ENCODE measurements at regions not wholly inside any gene's neighbourhood (a gene's known extent, or its start where the extent isn't known, plus 50 kb on each side); places are given as distances from the start of the nearest gene placed in this dataset.

DNA sequence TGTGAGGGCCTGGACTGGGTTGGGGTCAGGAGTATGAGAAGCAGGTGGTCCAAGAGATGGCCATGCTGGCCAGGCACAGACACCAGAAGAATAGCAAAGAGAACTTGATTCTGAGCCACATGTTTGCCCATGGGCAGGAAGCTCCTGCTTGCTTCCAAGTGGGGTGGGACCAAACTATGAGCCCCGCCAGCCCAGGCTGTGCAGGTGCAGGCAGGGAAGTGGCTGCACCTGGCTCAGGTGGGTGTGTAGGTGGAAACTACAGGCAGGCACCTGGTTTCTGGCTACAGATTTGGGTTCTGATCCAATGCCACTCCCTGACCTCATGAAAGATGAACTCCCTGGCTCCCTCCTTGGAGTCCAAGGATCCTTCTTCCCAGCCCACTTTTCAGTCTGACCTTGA is 207.9 kb upstream of the KLF3 start:
- Histone ChIP-seq H3K36me3 (ENCODE audit: insufficient read depth, low read length) (no peaks in the 10 kb centered on the region), H3K27ac (ENCODE audit: low read length) (no peak overlapping the region), H3K27me3 (ENCODE audit: insufficient read depth, low read depth, low read length) (no peaks in the 10 kb centered on the region), H3F3A (ENCODE audit: insufficient read depth, low read length, poor library complexity, severe bottlenecking) (no peaks in the 10 kb centered on the region), H3K9ac (ENCODE audit: low read length) (no peak overlapping the region), H3K9me2 (ENCODE audit: insufficient read depth, low read length) (no peaks in the 10 kb centered on the region), H3K79me2 (replicated peaks; ENCODE audit: insufficient read depth, low read length) (no peaks in the 10 kb centered on the region), H3K4me2 (ENCODE audit: low read length) (no peak overlapping the region), H4K20me1 (ENCODE audit: insufficient read depth) (no peaks in the 10 kb centered on the region), H3K9me3 (ENCODE audit: low read length) (no peaks in the 10 kb centered on the region), H2AFZ (ENCODE audit: low read depth, low read length) (no peak overlapping the region), H3K4me3 (ENCODE audit: low read length) (no peak overlapping the region)
- TF ChIP-seq SMC3 (conservative IDR thresholded peaks at IDR 0.05; ENCODE audit: poor library complexity) (no peak), TAF1 (IDR thresholded peaks at IDR 0.05; ENCODE audit: low read depth) (no peak), POLR2AphosphoS5 (IDR thresholded peaks at IDR 0.05) (no peak), EZH2 (IDR thresholded peaks at IDR 0.05; ENCODE audit: borderline replicate concordance, insufficient read depth, low read length, poor library complexity, severe bottlenecking) (no peak), EP300 (conservative IDR thresholded peaks at IDR 0.05; ENCODE audit: poor library complexity, severe bottlenecking) (no peak)
- TF ChIP-seq, protein P1, sequence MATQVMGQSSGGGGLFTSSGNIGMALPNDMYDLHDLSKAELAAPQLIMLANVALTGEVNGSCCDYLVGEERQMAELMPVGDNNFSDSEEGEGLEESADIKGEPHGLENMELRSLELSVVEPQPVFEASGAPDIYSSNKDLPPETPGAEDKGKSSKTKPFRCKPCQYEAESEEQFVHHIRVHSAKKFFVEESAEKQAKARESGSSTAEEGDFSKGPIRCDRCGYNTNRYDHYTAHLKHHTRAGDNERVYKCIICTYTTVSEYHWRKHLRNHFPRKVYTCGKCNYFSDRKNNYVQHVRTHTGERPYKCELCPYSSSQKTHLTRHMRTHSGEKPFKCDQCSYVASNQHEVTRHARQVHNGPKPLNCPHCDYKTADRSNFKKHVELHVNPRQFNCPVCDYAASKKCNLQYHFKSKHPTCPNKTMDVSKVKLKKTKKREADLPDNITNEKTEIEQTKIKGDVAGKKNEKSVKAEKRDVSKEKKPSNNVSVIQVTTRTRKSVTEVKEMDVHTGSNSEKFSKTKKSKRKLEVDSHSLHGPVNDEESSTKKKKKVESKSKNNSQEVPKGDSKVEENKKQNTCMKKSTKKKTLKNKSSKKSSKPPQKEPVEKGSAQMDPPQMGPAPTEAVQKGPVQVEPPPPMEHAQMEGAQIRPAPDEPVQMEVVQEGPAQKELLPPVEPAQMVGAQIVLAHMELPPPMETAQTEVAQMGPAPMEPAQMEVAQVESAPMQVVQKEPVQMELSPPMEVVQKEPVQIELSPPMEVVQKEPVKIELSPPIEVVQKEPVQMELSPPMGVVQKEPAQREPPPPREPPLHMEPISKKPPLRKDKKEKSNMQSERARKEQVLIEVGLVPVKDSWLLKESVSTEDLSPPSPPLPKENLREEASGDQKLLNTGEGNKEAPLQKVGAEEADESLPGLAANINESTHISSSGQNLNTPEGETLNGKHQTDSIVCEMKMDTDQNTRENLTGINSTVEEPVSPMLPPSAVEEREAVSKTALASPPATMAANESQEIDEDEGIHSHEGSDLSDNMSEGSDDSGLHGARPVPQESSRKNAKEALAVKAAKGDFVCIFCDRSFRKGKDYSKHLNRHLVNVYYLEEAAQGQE (IDR thresholded peaks at IDR 0.05; ENCODE audit: borderline replicate concordance), result no peak

DNA sequence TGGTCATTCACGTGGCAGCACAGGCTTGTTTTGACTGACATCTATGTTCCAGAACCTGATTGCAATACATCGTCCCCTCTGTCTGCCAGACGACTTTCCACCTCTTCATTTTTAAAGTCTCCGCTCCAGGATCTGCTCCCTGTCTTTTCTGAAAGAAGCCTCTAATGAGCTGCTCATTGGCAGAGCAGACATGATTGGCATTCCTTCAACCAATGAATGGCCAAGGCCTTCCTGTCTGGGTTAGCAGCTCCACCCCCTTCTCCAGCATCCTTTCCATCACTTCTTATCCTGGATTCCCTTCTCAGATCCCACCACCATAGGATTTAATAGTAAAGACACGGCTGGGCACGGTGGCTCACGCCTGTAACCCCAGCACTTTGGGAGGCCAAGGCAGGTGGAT is 202.7 kb upstream of the KLF3 start:
- Histone ChIP-seq H2AFZ (ENCODE audit: low read depth, low read length) (no peak overlapping the region), H3K27ac (ENCODE audit: low read length) (no peak overlapping the region), H3K9ac (ENCODE audit: low read length) (no peak overlapping the region), H3K36me3 (ENCODE audit: insufficient read depth, low read length) (no peaks in the 10 kb centered on the region), H3K9me2 (ENCODE audit: insufficient read depth, low read length) (no peaks in the 10 kb centered on the region), H3K79me2 (replicated peaks; ENCODE audit: insufficient read depth, low read length) (no peaks in the 10 kb centered on the region), H3K4me3 (ENCODE audit: low read length) (no peak overlapping the region), H3K27me3 (ENCODE audit: insufficient read depth, low read depth, low read length) (no peaks in the 10 kb centered on the region), H3K4me2 (ENCODE audit: low read length) (no peak overlapping the region), H3F3A (ENCODE audit: insufficient read depth, low read length, poor library complexity, severe bottlenecking) (no peaks in the 10 kb centered on the region), H3K9me3 (ENCODE audit: low read length) (no peaks in the 10 kb centered on the region), H4K20me1 (ENCODE audit: insufficient read depth) (no peaks in the 10 kb centered on the region)
- TF ChIP-seq RAD21 (conservative IDR thresholded peaks at IDR 0.05), result no peak

GRCh38 chr4:38462367-38463055 is 201.5 kb upstream of the KLF3 start:
- H3K9me3 ChIP-seq (ENCODE audit: low read length), result no peaks in the 10 kb centered on the region
- H3F3A ChIP-seq (ENCODE audit: insufficient read depth, low read length, poor library complexity, severe bottlenecking), result no peaks in the 10 kb centered on the region
- no peak overlapping the region for H3K4me3 ChIP-seq (ENCODE audit: low read length)
- no peak overlapping the region for H2AFZ ChIP-seq (ENCODE audit: low read depth, low read length)
- H3K9me2 ChIP-seq (ENCODE audit: insufficient read depth, low read length), result no peaks in the 10 kb centered on the region
- H4K20me1 ChIP-seq (ENCODE audit: insufficient read depth), result no peaks in the 10 kb centered on the region
- no peak overlapping the region for H3K4me2 ChIP-seq (ENCODE audit: low read length)
- no peaks in the 10 kb centered on the region for H3K79me2 ChIP-seq (replicated peaks; ENCODE audit: insufficient read depth, low read length)
- no peak overlapping the region for H3K9ac ChIP-seq (ENCODE audit: low read length)
- H3K36me3 ChIP-seq (ENCODE audit: insufficient read depth, low read length), result no peaks in the 10 kb centered on the region
- no peak overlapping the region for H3K27ac ChIP-seq (ENCODE audit: low read length)
- H3K27me3 ChIP-seq (ENCODE audit: insufficient read depth, low read depth, low read length), result no peaks in the 10 kb centered on the region
- TF ChIP-seq, protein P2, sequence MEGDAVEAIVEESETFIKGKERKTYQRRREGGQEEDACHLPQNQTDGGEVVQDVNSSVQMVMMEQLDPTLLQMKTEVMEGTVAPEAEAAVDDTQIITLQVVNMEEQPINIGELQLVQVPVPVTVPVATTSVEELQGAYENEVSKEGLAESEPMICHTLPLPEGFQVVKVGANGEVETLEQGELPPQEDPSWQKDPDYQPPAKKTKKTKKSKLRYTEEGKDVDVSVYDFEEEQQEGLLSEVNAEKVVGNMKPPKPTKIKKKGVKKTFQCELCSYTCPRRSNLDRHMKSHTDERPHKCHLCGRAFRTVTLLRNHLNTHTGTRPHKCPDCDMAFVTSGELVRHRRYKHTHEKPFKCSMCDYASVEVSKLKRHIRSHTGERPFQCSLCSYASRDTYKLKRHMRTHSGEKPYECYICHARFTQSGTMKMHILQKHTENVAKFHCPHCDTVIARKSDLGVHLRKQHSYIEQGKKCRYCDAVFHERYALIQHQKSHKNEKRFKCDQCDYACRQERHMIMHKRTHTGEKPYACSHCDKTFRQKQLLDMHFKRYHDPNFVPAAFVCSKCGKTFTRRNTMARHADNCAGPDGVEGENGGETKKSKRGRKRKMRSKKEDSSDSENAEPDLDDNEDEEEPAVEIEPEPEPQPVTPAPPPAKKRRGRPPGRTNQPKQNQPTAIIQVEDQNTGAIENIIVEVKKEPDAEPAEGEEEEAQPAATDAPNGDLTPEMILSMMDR (IDR thresholded peaks at IDR 0.05; ENCODE audit: poor library complexity, severe bottlenecking), result no peak
- TF ChIP-seq MXI1 (conservative IDR thresholded peaks at IDR 0.05; ENCODE audit: poor library complexity, severe bottlenecking), result no peak
- no peak for TF ChIP-seq RAD21 (conservative IDR thresholded peaks at IDR 0.05)
- no peak for TF ChIP-seq SMC3 (conservative IDR thresholded peaks at IDR 0.05; ENCODE audit: poor library complexity)
- TF ChIP-seq POLR2AphosphoS5 (IDR thresholded peaks at IDR 0.05), result no peak
- TF ChIP-seq, protein P1 (IDR thresholded peaks at IDR 0.05; ENCODE audit: borderline replicate concordance), result no peak
- no peak for TF ChIP-seq EZH2 (IDR thresholded peaks at IDR 0.05; ENCODE audit: borderline replicate concordance, insufficient read depth, low read length, poor library complexity, severe bottlenecking)
- TF ChIP-seq TAF1 (IDR thresholded peaks at IDR 0.05; ENCODE audit: low read depth), result no peak
- no peak for TF ChIP-seq EP300 (conservative IDR thresholded peaks at IDR 0.05; ENCODE audit: poor library complexity, severe bottlenecking)
